IgD-negative memory B cell (primary cell): ENCODE measurements at regions not wholly inside any gene's neighbourhood (a gene's known extent, or its start where the extent isn't known, plus 50 kb on each side); places are given as distances from the start of the nearest gene placed in this dataset.

ENCODE experiments used
- H3K27ac Mint-ChIP-seq, 3 donors: one replicate each; pipeline ENCODE4 v1.8.0; 2020 to 2022; ENCODE audit warnings: mild to moderate bottlenecking in 3 of 3, mixed read lengths in 3 of 3, moderate library complexity in 1 of 3
- H3K27me3 Mint-ChIP-seq: one replicate; pipeline ENCODE4 v1.8.0; 2021; ENCODE audit warnings: mixed read lengths
- H3K36me3 Mint-ChIP-seq: one replicate; pipeline ENCODE4 v1.8.0; 2020; ENCODE audit warnings: mild to moderate bottlenecking, mixed read lengths
- H3K4me1 Mint-ChIP-seq, 3 donors: one replicate each; pipeline ENCODE4 v1.8.0; 2020 to 2022; ENCODE audit warnings: mixed read lengths in 3 of 3, mild to moderate bottlenecking in 1 of 3
- H3K4me3 Mint-ChIP-seq, 4 donors: one replicate each; pipeline ENCODE4 v1.8.0; 2020 to 2022; ENCODE audit warnings: mild to moderate bottlenecking in 4 of 4, mixed read lengths in 4 of 4, moderate library complexity in 3 of 4
- H3K9me3 Mint-ChIP-seq, 3 donors: one replicate each; pipeline ENCODE4 v1.8.0; 2020 to 2021; ENCODE audit warnings: mixed read lengths in 3 of 3, mild to moderate bottlenecking in 1 of 3

DNA sequence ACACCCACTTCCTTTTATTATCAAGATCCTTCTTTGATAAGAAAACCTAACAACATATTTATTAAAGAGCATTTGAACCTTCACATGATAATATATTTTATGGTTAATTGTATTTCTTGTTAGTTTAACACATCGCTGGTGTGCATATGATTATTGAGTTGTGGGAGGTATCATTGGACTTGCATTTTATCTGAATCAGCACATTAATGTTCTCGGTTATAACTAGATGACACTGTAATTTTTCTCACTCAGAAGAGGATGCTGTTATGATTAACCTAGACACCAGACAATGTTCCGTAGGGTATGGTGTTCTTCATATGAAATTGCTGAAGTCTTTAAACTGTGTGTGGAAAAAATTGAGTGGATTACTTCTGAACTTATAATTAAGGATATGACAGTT, 1188.3 kb upstream of the EPHA6 start:
- no peak overlapping the region for H3K27ac Mint-ChIP-seq
- no peaks in the 10 kb centered on the region for H3K4me1 Mint-ChIP-seq
- no peaks in the 10 kb centered on the region for H3K36me3 Mint-ChIP-seq
- no peak overlapping the region for H3K4me3 Mint-ChIP-seq
- H3K27me3 Mint-ChIP-seq = no peaks in the 10 kb centered on the region
- peaks cover 0 to 2% (median 0%) of the 10 kb centered on the region in 3 donors for H3K9me3 Mint-ChIP-seq

DNA sequence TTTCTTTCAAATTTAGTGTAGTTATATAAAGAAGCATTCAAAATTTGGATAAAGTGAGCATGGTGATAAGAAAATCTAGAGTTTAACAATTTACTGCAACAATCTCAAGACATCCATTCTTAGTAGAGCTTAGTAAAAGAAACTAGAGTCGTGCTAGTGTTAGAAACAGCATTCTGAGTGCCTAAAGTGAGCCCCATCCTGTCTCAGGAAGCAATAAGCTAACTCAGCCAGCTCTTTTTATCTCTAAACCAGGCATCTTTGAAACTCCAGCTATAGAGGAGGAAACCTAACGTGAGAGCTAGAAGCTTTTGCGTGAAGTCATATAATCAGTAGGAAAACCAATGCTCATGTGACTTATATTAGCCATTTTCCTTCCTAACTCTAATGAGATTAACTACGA, 1187.1 kb upstream of the EPHA6 start:
- Mint-ChIP-seq H3K9me3 (peaks cover 0 to 2% (median 0%) of the 10 kb centered on the region in 3 donors), H3K27me3 (no peaks in the 10 kb centered on the region), H3K4me3 (no peak overlapping the region), H3K4me1 (no peaks in the 10 kb centered on the region), H3K27ac (no peak overlapping the region), H3K36me3 (no peaks in the 10 kb centered on the region)

DNA sequence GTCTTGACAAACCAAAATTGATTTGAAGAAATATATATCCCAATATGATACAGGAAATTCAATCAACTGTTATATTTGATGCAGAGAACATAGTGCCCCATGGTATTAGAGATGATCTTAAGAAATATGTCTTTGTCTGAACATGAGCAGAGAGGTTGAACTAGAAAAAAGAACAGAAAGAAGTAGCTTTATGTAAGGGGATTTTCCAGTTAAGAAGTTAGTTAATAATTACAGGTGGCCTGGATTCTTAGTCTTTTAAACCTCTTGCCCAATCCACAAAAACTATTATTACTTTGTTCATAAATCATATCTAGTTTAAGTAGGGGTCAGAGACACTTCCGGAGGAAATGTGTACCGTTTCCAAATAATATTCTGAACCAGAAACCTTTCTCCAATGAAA, 1186.7 kb upstream of the EPHA6 start:
- Mint-ChIP-seq H3K36me3 (no peaks in the 10 kb centered on the region), H3K27ac (no peak overlapping the region), H3K4me1 (no peaks in the 10 kb centered on the region), H3K4me3 (no peak overlapping the region), H3K9me3 (peaks cover 0 to 2% (median 0%) of the 10 kb centered on the region in 3 donors), H3K27me3 (no peaks in the 10 kb centered on the region)

DNA sequence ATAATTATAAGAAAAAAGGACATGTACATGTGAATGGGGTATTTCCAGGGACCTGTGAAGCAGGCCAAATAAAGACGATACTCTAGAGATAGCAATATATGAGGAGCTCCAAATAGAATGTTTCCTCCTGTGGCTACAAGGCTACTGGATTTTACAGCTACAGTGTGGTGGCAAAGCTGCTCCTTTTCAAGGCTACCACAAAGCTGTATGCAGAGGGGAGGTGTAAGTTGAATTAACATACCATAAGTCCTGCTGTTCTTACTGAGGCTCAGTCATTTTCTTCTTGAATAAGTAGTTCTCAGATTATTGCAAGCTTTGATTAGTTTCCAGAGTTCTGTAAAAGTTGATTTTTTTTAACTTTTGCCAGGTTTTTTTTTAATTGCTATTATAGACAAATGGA, 1184.6 kb upstream of the EPHA6 start:
- H3K4me3 Mint-ChIP-seq = no peak overlapping the region
- H3K4me1 Mint-ChIP-seq = no peaks in the 10 kb centered on the region
- no peaks in the 10 kb centered on the region for H3K36me3 Mint-ChIP-seq
- peaks cover 0 to 2% (median 0%) of the 10 kb centered on the region in 3 donors for H3K9me3 Mint-ChIP-seq
- no peak overlapping the region for H3K27ac Mint-ChIP-seq
- no peaks in the 10 kb centered on the region for H3K27me3 Mint-ChIP-seq

GRCh38 chr3:95645291-95645690, 1169.1 kb upstream of the EPHA6 start:
- Mint-ChIP-seq H3K27me3 (no peaks in the 10 kb centered on the region), H3K4me1 (no peaks in the 10 kb centered on the region), H3K9me3 (peaks cover 2 to 15% (median 6%) of the 10 kb centered on the region in 3 donors), H3K36me3 (no peaks in the 10 kb centered on the region), H3K27ac (no peak overlapping the region), H3K4me3 (no peak overlapping the region)

GRCh38 chr3:95654570-95655362, 1159.6 kb upstream of the EPHA6 start:
- Mint-ChIP-seq H3K27ac (no peak overlapping the region), H3K4me3 (no peak overlapping the region), H3K4me1 (no peaks in the 10 kb centered on the region), H3K36me3 (no peaks in the 10 kb centered on the region), H3K27me3 (no peaks in the 10 kb centered on the region), H3K9me3 (peaks cover 0 to 3% (median 3%) of the 10 kb centered on the region in 3 donors)

GRCh38 chr3:95655363-95655986, 1158.9 kb upstream of the EPHA6 start:
- no peak overlapping the region for H3K27ac Mint-ChIP-seq
- no peaks in the 10 kb centered on the region for H3K4me1 Mint-ChIP-seq
- H3K4me3 Mint-ChIP-seq = no peak overlapping the region
- peaks cover 0 to 3% (median 0%) of the 10 kb centered on the region in 3 donors for H3K9me3 Mint-ChIP-seq
- no peaks in the 10 kb centered on the region for H3K36me3 Mint-ChIP-seq
- no peaks in the 10 kb centered on the region for H3K27me3 Mint-ChIP-seq

- H3K27ac Mint-ChIP-seq = no peak overlapping the region
- peaks cover 0 to 3% (median 0%) of the 10 kb centered on the region in 3 donors for H3K9me3 Mint-ChIP-seq
- H3K27me3 Mint-ChIP-seq = no peaks in the 10 kb centered on the region
- H3K36me3 Mint-ChIP-seq = no peaks in the 10 kb centered on the region
- H3K4me3 Mint-ChIP-seq = no peak overlapping the region
- no peaks in the 10 kb centered on the region for H3K4me1 Mint-ChIP-seq
Observed at GRCh38 chr3:95670765-95671164, 1143.6 kb upstream of the EPHA6 start.

DNA sequence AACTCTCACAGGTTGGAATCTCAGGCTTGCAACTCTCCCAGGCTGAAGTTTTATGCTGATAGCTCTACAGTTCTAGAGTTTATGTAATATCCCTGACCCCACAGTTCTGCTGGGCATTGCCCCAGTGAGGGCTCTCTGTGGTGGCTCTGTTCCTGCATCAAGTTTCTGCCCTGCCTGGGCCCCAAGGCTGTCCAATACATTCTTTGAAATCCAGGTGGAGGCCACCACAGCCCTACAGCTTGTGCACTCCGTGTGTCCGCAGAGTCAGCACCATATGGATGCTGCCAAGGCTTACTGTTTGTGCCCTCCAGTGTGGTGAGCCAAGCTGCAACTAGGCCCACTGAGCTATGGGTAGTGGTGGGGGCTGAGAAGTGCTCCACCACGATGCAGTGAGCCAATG, 1141.2 kb upstream of the EPHA6 start:
- no peaks in the 10 kb centered on the region for H3K27me3 Mint-ChIP-seq
- H3K4me3 Mint-ChIP-seq = no peak overlapping the region
- H3K36me3 Mint-ChIP-seq = peaks cover 2% of the 10 kb centered on the region

GRCh38 chr3:95705786-95706418, 1108.5 kb upstream of the EPHA6 start:
- Mint-ChIP-seq H3K4me3 (peak overlapping the region in 1 of 4 donors; percentile 58), H3K4me1 (peaks cover 0 to 1% (median 0%) of the 10 kb centered on the region in 3 donors), H3K9me3 (peaks cover 2 to 12% (median 11%) of the 10 kb centered on the region in 3 donors), H3K27me3 (no peaks in the 10 kb centered on the region), H3K36me3 (peaks cover 3% of the 10 kb centered on the region), H3K27ac (no peak overlapping the region)

More for the DNA sequence above, 1141.2 kb upstream of the EPHA6 start:
- peaks cover 0 to 3% (median 1%) of the 10 kb centered on the region in 3 donors for H3K9me3 Mint-ChIP-seq
- H3K27ac Mint-ChIP-seq = no peak overlapping the region
- no peaks in the 10 kb centered on the region for H3K4me1 Mint-ChIP-seq

DNA sequence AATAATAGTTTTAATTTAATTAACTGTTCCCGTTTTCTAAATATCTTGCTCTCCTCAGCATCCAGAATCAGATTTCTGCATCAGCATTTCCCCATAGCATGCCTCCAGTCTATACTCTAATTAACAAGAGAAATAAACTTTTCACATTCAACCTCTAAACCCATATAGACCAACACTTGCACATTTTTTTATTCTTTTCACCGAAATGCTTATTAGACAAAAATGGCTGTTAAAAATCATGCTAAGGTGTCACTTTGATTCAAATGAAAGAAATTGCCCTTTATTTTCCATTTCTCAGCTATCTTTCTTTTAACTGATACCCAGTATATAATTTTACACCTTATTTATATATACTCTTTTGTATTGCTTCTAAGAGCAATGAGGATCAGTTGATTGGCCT, 1107.1 kb upstream of the EPHA6 start:
- H3K4me3 Mint-ChIP-seq = no peak overlapping the region
- peaks cover 2 to 12% (median 10%) of the 10 kb centered on the region in 3 donors for H3K9me3 Mint-ChIP-seq
- H3K36me3 Mint-ChIP-seq = peaks cover 3% of the 10 kb centered on the region
- peaks cover 0 to 1% (median 0%) of the 10 kb centered on the region in 3 donors for H3K4me1 Mint-ChIP-seq
- H3K27ac Mint-ChIP-seq = no peak overlapping the region
- no peaks in the 10 kb centered on the region for H3K27me3 Mint-ChIP-seq

DNA sequence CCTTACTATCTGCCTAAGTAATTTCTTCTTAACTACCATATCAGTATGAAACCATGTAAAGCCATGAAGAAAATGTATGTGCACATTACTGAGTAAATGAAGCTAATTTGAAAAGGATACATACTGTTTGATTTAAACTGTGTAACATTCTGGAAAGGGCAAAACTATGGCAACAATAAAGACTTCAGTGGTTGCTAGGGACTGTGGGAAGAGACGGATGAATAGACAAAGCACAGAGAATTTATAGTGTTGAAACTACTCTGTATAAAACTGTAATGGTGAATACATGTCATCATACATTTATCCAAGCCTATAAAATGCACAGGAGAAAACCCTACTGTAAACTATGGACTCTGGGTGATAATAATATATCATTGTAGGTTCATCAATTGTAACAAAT, 1103.7 kb upstream of the EPHA6 start:
- Mint-ChIP-seq H3K9me3 (peaks cover 2 to 8% (median 4%) of the 10 kb centered on the region in 3 donors), H3K36me3 (peaks cover 2% of the 10 kb centered on the region), H3K27me3 (no peaks in the 10 kb centered on the region), H3K4me1 (peaks cover 0 to 1% (median 0%) of the 10 kb centered on the region in 3 donors), H3K4me3 (no peak overlapping the region), H3K27ac (no peak overlapping the region)

- Mint-ChIP-seq H3K9me3 (peaks cover 2 to 8% (median 4%) of the 10 kb centered on the region in 3 donors), H3K27ac (no peak overlapping the region), H3K4me3 (no peak overlapping the region), H3K4me1 (no peaks in the 10 kb centered on the region), H3K27me3 (no peaks in the 10 kb centered on the region), H3K36me3 (peaks cover 2% of the 10 kb centered on the region)
Observed at GRCh38 chr3:95711789-95712188, 1102.6 kb upstream of the EPHA6 start.

- H3K27ac Mint-ChIP-seq = no peak overlapping the region
- no peak overlapping the region for H3K4me3 Mint-ChIP-seq
- H3K9me3 Mint-ChIP-seq = peaks cover 0 to 3% (median under 1%) of the 10 kb centered on the region in 3 donors
- no peaks in the 10 kb centered on the region for H3K4me1 Mint-ChIP-seq
- no peaks in the 10 kb centered on the region for H3K36me3 Mint-ChIP-seq
- H3K27me3 Mint-ChIP-seq = no peaks in the 10 kb centered on the region
Observed at GRCh38 chr3:95715128-95715527, 1099.3 kb upstream of the EPHA6 start.

- Mint-ChIP-seq H3K36me3 (no peaks in the 10 kb centered on the region), H3K4me3 (no peak overlapping the region), H3K27ac (no peak overlapping the region), H3K27me3 (no peaks in the 10 kb centered on the region), H3K4me1 (no peaks in the 10 kb centered on the region), H3K9me3 (no peaks in the 10 kb centered on the region)
Observed at GRCh38 chr3:95717048-95717447, 1097.3 kb upstream of the EPHA6 start.
